HG03135 (cell line): ENCODE measurements at regions not wholly inside any gene's neighbourhood (a gene's known extent, or its start where the extent isn't known, plus 50 kb on each side); places are given as distances from the start of the nearest gene placed in this dataset.
"Not testable (repeated sequence)": the region's sequence is repeated elsewhere in the genome, so short reads cannot be mapped to it uniquely, and the experiment has no call there.

Experiments used
- ATAC-seq: cut with Tn5 transposase; IDR thresholded peaks from one replicate; pipeline ENCODE4 v1.9.1; 2021; ENCODE audit warnings: mild to moderate bottlenecking, moderate library complexity; ENCODE audit not compliant: unreplicated experiment

DNA sequence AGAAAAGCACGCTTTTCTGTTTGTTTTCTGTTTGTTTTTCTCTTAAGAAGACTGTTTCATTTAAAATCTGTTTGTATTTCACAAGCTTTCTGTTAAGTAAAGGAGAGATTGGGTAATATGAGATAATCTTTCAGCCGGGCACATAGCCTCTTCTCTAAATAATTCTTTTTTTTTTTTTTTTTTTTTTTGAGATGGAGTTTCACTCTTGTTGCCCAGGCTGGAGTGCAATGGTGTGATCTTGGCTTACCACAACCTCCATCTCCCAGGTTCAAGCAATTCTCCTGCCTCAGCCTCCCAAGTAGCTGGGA is 499.5 kb upstream of the SGCD start:
- not testable (repeated sequence) for ATAC-seq

DNA sequence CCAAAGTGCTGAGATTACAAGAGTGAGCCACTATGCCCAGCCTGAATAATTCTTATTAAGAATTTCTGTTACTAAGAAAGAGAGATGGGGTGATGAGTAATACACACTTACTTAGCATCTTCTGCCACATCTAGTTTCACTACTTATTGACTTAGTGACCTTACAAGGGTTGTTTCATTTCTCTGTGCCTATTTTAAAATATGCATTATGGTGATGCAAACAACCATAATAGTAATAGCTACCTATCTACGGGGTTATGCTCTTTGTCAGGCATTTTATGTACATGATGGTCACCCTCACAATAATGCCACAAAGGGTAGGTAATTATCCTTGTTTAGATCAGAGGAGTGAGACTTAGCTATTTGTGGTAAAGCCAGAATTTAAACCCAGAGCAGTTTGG is 499.0 kb upstream of the SGCD start:
- no peak for ATAC-seq

DNA sequence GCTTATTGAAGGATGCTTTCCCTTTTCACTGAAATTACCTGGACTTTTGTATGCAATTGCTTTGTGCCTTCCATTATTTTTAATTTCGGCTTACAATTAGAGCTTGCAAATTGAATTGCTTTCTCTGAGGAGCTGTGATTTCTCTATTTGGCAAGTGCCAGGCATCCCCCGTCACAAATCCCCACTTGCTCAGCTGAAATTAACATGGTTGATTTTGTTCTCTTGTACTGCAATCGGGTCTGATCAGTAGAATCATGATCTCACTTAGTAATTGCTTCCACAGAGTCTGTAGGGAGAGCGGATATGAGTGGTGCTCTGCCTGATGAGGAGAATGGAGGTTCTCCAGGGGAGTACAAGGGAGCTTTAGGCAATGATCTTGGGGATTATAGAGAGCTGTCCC is 495.5 kb upstream of the SGCD start:
- ATAC-seq = no peak

DNA sequence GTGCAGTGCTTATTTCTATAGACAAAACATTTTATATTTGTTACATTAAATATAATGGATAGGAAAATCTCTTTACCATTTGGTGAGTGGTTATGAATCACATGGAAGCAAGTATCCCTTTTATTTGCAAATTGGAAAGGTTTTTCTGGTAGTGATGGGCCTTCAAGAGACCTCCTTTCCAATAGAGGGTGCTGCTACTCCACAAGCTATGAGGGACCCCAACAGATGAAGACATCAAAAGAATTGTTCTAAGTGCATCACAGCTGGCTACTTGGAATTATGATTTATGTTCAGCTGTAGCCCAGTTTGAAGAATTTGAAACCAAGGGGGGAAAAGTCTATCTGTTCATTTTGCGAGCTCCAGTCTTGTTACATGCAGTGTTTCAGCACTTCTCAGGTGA is 493.7 kb upstream of the SGCD start:
- no peak for ATAC-seq

DNA sequence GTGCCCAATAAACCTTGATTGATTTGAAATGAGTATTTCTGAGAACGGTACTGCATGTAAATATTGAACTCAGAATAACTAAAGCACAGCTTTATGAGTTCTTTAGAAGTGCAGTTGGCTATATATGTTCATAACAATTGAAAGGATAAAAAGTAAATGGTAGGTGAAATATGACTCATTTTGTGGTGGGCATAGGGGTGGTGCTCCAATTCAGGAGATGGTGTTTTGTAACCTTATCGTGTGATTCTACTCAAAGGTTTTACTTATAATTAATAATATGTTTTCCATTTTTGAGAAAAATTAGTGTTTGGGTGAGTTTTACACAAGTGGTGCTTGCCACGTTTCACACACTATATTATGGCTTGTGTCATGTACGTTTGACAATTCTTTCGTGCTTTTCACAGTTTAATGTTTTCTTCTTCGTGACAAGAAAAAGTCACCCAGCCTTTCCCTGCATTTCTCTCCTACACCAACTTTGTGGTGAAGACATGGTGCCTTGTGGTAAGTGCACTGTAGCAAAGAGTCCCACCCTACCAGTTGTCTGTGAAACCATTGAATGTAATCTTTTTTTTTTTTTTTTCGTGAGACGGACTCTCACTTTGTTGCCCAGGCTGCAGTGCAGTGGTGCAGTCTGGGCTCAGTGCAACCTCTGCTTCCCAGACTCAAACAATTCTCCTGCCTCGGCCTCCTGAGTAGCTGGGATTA is 492.5 kb upstream of the SGCD start:
- no peak for ATAC-seq

DNA sequence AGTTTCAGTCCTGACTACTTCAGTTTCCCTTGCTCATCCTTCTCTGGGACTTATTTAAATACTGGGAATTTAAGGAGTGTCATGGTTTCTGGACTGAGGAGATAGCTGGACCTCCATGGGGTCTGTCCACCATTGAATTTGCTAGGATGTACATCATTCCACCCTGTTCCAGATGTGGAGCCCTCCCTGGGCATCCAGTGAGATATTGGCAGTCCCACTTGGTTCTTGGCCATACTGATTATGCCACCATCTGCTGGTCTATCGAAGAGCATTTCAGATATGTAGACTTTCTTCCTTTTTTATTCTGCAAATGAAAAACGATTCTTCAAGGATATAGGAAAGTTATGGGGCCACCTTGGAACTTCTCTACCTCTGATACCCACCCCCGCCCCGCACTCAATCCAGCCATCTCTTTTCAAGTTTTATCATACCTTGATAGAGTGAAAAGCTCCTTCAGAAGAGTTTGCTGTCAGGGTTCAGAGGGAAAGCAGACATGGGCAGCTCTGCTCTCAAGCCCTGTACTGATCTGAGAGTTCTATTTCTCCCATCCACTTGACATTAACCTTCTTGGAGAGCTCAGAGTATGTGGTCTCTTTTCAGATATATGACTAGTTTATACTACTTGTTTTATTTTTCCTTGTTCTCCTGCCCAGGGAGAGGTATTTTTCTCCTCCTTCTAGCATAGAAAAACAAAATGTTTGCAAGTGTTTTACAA is 490.7 kb upstream of the SGCD start:
- ATAC-seq = no peak

DNA sequence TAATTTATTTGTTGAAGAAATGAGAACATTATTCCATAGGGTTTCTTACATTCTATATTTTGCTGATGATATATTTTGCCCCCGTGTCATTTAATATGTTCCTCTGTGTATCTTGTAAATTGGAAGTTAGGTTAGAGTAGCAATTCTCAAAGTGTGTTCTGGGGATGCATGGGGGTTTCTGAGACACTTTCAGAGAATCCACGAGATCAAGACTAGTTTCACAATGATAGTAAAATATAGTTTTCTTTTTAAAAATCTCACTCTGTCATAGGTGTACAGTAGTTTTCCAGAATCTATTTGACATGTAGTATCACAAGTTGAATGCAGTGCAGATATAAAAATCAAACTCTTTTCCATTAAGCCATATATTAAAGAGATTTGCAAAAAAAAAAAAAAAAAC is 488.6 kb upstream of the SGCD start:
- ATAC-seq = no peak

DNA sequence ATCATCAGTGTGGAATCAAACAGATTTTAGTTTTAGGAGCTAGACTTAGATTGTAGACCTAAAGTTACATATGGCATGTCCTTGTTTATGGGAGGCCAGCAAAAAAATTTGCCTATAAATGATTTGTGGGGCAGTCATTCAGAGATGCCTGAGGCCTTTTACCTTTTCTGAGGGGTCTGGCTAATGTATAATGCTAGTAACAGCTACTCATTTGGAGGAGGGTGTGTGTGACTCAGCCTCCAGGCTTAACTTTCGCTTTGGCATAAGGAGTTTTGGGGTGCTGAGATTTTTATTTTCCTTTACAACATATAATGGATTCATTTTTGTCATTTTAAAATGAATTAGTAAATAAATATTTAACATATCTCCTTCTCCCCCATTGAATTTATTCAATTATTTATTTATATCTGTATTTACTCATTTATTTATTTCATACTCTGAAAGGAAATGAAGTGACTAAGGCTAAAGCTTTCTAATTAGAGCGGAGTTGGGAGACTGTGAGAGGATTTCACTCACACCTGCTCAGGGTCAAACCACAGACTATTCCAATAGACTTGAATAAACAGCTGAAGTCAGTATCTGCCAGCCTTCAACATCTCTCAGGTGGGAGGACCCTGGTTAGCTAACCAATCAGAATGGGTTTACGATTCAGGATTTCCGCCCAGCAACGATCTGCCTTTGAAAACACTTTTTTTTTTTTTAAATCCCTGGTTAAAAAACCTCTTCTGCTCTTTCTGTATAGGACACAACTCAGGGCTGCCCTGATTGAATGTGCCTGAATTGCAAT is 487.5 kb upstream of the SGCD start:
- no peak for ATAC-seq

DNA sequence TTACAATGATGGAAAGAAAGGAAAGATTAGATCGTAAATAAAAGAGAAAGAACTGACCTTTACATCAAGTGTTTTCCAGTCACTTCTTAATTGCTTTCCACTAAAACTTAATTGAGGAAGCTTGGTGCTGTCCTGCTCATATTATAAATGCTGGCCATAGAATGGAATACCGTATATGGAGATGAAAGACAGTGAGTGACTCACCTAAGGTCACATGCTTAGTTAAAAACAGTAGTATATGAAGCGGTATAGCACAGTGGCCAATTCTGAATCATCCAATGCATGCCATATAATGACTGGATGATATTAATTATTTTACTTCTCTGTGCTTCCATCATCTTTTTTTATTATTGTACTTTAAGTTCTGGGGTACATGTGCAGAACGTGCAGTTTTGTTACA is 482.4 kb upstream of the SGCD start:
- ATAC-seq = no peak

DNA sequence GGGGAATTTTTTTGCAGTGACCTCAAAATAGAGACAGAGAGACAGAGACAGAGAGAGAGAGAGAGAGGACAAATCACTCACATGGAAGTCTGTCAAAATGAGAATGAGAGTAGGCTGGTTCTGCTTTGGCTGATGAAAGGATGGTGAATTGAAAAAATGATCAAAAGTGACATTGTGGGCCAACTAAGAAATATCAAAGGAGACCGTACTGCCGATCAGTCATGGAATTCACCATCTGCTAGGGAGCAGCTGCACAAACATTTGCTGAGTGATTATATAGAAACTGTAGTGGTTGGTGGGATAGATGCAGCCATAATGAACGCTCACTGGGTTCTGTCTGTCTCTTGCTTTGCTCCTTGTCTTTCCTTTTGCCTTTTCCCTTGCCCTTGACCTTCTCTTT is 476.6 kb upstream of the SGCD start:
- no peak for ATAC-seq

DNA sequence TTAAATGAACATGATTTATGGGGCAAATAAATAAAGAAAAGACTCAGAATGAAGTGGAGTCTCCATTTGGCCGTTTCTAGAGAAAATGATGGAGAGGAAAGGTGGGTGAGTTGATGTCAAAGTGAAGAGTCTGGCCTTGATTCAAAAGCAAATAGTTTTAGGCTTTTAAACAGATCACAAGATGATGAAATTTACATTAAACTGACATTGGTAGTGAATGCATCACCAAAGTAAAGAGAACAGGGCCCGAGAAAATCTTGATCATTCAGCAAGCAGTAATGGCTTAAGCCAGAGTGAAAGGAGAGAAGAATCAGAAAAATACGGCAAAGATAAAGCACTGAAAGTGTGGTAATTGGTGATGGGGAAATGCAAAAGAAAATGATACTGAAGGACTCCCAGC is 460.0 kb upstream of the SGCD start:
- no peak for ATAC-seq

DNA sequence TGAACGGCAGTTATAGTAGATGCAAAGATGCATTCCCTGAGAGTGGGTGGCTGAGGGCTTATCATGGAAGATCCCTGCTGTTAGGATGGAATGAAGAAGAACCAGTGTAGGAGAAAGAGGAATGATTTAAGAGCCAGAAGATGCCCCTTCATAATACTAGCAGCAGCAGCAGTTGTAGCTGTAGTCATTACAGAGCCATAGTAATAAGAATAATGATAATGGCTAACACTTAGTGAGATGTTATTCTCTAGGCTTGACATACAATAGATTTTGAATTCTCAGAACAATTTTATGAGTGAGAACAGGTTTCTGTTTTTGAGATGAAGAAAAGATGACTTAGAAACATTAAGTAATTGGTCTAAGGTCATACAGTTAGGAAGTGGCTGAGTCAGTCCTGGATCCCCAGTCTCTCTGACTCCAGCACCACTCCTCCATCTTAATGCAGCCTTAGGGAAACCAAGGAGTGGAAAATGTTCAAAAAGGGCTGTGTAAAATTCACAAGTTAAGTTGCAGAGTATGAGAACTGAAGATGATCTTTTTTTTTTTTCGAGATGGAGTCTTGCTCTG is 459.4 kb upstream of the SGCD start:
- no peak for ATAC-seq

DNA sequence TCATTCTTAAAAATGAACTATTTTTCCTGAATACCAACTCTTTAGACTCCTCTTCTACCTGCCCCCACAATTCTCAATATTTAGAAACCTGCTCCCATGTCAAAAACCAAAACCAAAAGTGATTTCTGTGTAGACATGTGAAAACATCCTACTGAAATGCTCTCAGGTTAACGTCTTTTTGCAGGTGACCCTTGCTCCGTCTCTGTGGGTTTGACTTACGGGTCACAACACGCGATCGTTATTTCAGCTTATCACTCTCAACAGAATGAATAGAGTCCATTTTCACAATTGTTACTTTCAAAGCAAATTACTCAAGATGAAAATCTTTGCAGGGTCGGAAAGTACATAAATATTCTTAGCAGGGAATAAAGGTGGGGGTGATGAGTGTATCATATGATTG is 456.3 kb upstream of the SGCD start:
- no peak for ATAC-seq

DNA sequence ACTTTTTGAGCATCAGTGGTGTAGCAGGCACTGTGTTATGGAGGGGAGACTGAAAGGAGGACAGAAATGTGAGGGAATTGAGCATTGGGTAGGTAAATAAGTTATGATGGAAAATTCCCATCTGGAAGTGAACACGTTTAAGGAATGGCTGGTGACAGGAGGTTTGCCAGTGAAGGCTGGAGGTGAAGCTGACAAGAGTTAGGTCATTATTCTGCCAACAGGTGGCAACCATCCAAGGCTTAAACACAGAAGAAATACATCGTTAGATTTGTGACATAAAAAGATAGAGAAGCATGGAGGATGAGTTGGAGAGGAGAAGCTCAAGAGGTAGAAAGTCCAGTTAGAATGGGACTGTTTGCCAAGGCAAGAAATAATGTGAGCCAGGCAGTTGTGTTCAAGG is 455.3 kb upstream of the SGCD start:
- no peak for ATAC-seq

DNA sequence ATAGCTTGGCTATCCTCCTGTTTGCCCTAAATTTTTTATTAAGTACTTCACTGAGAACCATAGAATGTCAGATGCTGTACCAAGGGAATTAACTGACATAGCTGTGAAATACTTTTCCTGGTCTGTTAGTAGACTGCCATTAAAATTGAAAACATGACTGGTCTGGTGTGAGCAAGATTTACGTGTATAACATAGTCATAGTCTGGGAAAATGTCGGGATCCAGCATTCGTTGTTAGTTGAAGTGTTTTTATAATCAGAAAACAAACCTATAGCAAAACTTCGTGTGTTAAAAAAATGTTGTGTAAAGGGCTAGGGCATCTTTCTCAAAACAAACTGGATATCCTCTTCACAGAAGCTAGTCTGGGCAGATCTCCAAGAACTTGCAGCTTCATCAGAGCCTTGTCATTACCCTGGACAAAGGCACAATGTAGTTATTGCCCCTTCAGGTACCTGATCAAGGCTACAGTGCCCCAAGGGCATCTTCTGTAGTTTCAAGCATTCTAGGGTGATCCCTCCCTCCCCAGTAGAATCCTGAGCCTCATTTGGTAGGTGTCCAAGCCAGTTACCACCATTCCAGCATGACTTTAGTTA is 454.2 kb upstream of the SGCD start:
- ATAC-seq = no peak

DNA sequence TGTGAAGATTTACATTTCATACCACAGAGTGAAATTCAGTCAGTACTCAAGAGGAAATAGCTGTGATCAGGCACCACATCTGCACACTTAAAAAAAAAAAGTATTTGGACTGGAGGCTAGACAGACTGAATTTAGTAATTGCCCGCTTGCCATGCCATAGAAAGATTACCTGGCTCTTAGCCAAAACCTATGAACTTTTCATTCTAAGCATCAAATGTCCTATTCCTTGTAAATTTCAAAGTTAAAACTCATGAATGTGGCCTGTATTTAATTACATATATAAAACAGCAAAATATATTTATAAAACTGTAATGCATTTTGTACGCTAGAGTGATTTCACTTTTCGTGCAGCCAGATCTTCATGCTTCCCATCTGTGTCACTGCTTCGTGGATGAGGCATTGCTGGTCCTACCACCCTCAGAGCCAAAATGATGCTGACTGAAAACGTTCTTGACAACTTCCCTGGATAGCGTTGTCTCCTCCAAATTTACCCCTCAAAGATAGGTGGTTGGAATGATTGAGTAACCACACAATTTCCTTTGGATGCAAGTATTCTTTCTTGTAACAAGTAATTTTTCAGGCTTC is 447.9 kb upstream of the SGCD start:
- no peak for ATAC-seq

DNA sequence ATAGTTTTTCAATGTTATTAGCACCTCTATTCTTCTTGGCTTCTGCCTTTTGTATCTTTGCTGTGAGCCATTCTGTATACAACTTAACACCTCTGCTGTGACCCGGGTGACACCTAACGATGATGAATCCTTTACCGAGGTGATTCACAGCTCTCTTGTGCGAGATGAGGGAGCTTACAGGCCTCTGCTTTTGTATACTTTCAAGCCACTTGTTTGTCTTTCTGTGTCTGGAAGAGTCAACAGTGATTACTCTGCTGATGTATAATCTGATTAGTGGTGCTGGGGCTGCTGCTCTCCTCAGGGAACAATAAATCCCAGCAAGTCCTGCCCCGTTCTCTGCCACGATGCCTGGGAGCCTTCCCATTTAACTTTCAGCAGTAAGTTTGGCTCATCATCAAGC is 442.9 kb upstream of the SGCD start:
- ATAC-seq = no peak

DNA sequence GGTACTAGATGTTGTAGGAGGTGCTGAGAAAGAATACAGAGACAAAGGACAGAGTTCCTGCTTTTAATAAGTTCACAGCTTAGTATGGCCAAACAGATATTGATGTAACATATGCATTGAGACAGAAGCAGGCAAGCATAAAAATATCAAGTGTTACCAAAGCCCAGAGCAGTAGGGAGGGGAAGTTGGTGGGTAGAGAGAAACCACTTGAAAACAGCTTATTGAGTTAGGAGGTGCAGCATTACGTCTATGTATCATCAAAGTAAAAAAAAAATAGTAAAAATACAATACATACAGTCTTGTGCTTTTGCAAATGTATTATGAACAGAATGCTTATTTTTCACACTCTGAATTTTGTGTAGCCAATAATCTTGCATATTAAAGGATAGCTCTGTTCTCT is 441.8 kb upstream of the SGCD start:
- no peak for ATAC-seq

DNA sequence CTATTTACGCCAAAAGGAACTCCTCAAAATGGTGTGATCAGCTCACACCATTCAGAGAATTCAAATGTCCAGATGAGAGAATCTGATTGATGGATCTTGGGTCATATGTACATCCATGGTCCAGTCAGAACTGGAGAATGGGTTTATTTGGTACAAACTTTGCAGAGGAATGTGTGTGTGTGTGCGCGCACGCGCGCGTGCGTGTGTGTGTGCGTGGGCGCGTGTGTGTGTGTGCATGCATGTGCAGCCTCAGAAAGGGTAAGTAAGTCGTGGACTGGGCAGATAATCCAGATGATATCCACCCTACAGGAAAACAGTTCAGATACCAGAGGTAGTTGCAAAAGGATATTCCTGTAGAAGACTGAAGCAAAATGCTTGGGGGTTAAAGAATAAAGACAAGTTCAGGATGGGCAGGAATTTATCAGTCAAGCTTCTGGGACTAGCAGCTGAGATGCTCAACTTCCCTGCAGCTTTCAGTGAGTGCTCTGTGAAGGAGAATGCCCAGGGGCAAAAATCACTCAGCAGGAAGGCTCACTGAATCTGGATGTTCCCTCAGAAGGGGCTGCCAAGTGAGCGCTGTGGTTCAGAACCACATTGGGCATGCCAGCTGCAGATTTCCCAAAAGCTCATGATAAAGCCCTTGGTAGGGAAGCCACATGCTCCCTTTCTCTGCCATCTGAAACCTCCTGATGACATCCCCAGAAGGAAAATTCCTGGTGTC is 440.5 kb upstream of the SGCD start:
- no peak for ATAC-seq

DNA sequence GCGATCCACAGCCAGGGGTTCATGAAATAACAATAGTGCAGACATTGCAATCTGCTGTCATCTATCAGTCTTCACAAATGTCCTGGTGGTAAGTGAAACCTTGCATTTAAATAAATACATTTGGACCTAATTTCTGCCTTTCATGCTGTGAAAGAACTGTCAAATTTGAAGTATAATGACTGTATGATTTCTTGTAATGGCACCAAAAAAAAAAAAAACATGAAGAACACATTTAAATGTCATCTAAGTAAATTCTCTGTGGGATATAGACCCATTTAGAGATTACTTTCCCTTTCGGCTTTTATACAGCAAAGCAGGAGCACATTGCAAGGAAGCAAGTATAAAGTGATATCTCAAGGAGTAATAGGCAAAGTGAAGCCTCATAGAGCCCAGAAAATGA is 431.5 kb upstream of the SGCD start:
- no peak for ATAC-seq

DNA sequence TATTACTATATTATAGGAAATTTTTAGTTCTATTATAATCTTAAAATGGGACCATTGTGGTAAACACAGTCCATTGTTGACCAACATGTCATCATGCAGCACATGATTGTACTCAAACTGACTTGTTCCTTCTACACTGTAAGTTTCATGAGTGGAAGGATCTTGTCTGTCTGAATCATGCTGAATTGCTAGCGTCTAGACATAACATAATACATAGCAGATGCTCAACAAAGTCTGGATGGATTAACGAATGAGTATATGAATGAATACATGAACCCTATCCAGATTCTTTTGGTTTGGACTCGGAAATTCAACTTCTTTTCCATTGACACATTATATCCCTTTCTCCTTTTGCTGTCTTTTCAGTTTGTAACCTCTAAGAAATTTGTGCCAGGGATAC is 429.2 kb upstream of the SGCD start:
- no peak for ATAC-seq
